PC-3 (cell line): ENCODE measurements at regions not wholly inside any gene's neighbourhood (a gene's known extent, or its start where the extent isn't known, plus 50 kb on each side); places are given as distances from the start of the nearest gene placed in this dataset.

ENCODE experiments used
- ATAC-seq: fragments of 200-7000 bp; cut with Tn5 transposase; 2 replicates; pipeline ENCODE4 v1.9.1; 2020; ENCODE audit warnings: mild to moderate bottlenecking, moderate library complexity
- BruUV-seq: library from RNA; stranded (reverse); fragments of 400-500 nt; replicated peaks from 2 replicates; lab custom pipeline; 2021; lab: Mats Ljungman, UMichigan
- CTCF ChIA-PET: fragments of 300-600 bp; sonication (Branson Sonifier 250); formaldehyde crosslinking; loops from one replicate; lab custom pipeline; 2022; ENCODE audit warnings: antibody characterized with exemption; lab: Charles Lee
- POLR2A ChIA-PET: fragments of 300-600 bp; sonication (Branson Sonifier 250); formaldehyde crosslinking; loops from one replicate; lab custom pipeline; 2022; ENCODE audit warnings: antibody characterized with exemption; ENCODE audit not compliant: unreplicated experiment; lab: Charles Lee
- DNase-seq: peaks from one replicate; pipeline ENCODE4 v3.0.0-alpha.2; 2015
- H2AFZ ChIP-seq: fragments of 300-600 bp; sonication (generic); 2 replicates; pipeline ENCODE4 v1.6.0; 2016; ENCODE audit warnings: antibody characterized with exemption, low read length
- H3F3A ChIP-seq: fragments of 300-600 bp; sonication (generic); one replicate; pipeline ENCODE4 v1.6.0; 2017; ENCODE audit warnings: antibody characterized with exemption, low read length, control low read depth, mild to moderate bottlenecking; ENCODE audit not compliant: unreplicated experiment
- H3K27ac ChIP-seq: fragments of 300-600 bp; sonication (generic); 2 replicates; pipeline ENCODE4 v1.5.1; 2016; ENCODE audit warnings: mild to moderate bottlenecking, low read length
- H3K27me3 ChIP-seq: fragments of 300-600 bp; sonication (generic); 2 replicates; pipeline ENCODE4 v1.6.1; 2016; ENCODE audit warnings: low read length, mixed read lengths
- H3K36me3 ChIP-seq: fragments of 300-600 bp; sonication (generic); 2 replicates; pipeline ENCODE4 v1.6.1; 2016; ENCODE audit warnings: low read depth, mixed run types, low read length, mixed read lengths
- H3K4me1 ChIP-seq: fragments of 300-600 bp; sonication (generic); 2 replicates; pipeline ENCODE4 v1.5.1; 2016; ENCODE audit warnings: low read length; ENCODE audit not compliant: insufficient read depth
- H3K4me2 ChIP-seq: fragments of 300-600 bp; sonication (generic); 2 replicates; pipeline ENCODE4 v1.6.0; 2016; ENCODE audit warnings: low read length
- H3K4me3 ChIP-seq: fragments of 300-600 bp; sonication (generic); 2 replicates; pipeline ENCODE4 v1.5.1; 2016; ENCODE audit warnings: mild to moderate bottlenecking, low read length, mixed read lengths
- H3K79me2 ChIP-seq: fragments of 300-600 bp; sonication (generic); 2 replicates; pipeline ENCODE4 v1.6.1; 2017; ENCODE audit warnings: low read length, mixed read lengths
- H3K9ac ChIP-seq: fragments of 300-600 bp; sonication (generic); 2 replicates; pipeline ENCODE4 v1.6.0; 2016; ENCODE audit warnings: mild to moderate bottlenecking, low read length
- H3K9me2 ChIP-seq: fragments of 300-600 bp; sonication (generic); replicated peaks from 2 replicates; pipeline ENCODE4 v1.6.1; 2016; ENCODE audit warnings: mixed run types, low read length, mixed read lengths
- H3K9me3 ChIP-seq: fragments of 300-600 bp; sonication (generic); 2 replicates; pipeline ENCODE4 v1.6.1; 2016; ENCODE audit warnings: low read length, mixed read lengths
- H4K20me1 ChIP-seq: fragments of 300-600 bp; sonication (generic); 2 replicates; pipeline ENCODE4 v1.6.1; 2016; ENCODE audit warnings: low read length, mixed read lengths
- CTCF ChIP-seq: fragments of 300-600 bp; sonication (generic); conservative IDR thresholded peaks from 2 replicates; pipeline ENCODE4 v1.5.1; 2017; ENCODE audit warnings: antibody characterized with exemption, low read depth, mild to moderate bottlenecking, low read length
- EZH2 ChIP-seq: fragments of 300-600 bp; sonication (generic); IDR thresholded peaks from one replicate; pipeline ENCODE4 v1.6.1; 2017; ENCODE audit warnings: antibody characterized with exemption, mild to moderate bottlenecking, low read length; ENCODE audit not compliant: unreplicated experiment
- EZH2phosphoT487 ChIP-seq: fragments of 300-600 bp; sonication (generic); IDR thresholded peaks from 2 replicates; pipeline ENCODE4 v1.6.1; 2018; ENCODE audit warnings: mild to moderate bottlenecking, antibody characterized with exemption, low read length, borderline replicate concordance
- intact Hi-C: fragments of 100-400 bp; cut with micrococcal nuclease; formaldehyde crosslinking; loops from 2 replicates; pipeline ENCODE4 v1.9.0; 2023

GRCh38 chr14:51787352-51787751 is 73.1 kb upstream of the GNG2 start:
- no peak for TF ChIP-seq EZH2phosphoT487
- no peak for TF ChIP-seq EZH2
- TF ChIP-seq CTCF = no peak
- H3K9me3 ChIP-seq = 0 out of 2 replicates have a peak, but pooled peaks cover 14% of the 10 kb centered on the region
- DNase-seq = no peak
- ChIA-PET CTCF (no interaction called here), POLR2A (no interaction called here)
- H2AFZ ChIP-seq = no peak overlapping the region
- H3K27ac ChIP-seq = no peak overlapping the region
- no peaks in the 10 kb centered on the region for H3K79me2 ChIP-seq
- no TSS peak for BruUV-seq
- no peaks in the 10 kb centered on the region for H3K27me3 ChIP-seq
- H3K4me2 ChIP-seq = no peak overlapping the region
- no peaks in the 10 kb centered on the region for H3K36me3 ChIP-seq
- H4K20me1 ChIP-seq = no peaks in the 10 kb centered on the region
- no peaks in the 10 kb centered on the region for H3K4me1 ChIP-seq
- no peak for ATAC-seq
- no peak overlapping the region for H3K9ac ChIP-seq
- H3K9me2 ChIP-seq = no peaks in the 10 kb centered on the region
- intact Hi-C loops = loop anchor here (10.0 kb wide), 1 partner anchor 833 kb away; no protein-coding TSS in a partner anchor
- no peak overlapping the region for H3K4me3 ChIP-seq
- no peaks in the 10 kb centered on the region for H3F3A ChIP-seq

DNA sequence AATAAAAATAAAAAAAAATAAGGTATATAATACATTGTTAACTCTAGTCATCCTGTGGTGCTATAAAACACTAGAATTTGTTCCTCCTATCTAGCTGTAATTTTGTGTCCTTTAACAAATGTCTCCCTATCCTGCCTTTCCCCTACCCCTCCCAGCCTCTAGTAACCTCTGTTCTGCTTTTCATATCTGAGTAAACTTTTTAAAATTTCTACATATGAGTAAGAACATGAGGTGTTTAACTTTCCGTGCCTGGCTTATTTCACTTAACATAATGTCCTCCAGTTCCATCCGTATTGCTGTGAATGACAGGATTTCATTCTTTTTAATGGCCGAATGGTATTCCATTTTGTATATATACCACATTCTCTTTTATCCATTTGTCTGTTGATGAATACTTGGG is 71.3 kb upstream of the GNG2 start:
- H3K27me3 ChIP-seq = no peaks in the 10 kb centered on the region
- POLR2A ChIA-PET = no interaction called here
- H4K20me1 ChIP-seq = no peaks in the 10 kb centered on the region
- H3K9me3 ChIP-seq = 0 out of 2 replicates have a peak, but pooled peaks cover 14% of the 10 kb centered on the region
- no peak overlapping the region for H3K4me3 ChIP-seq
- no peak overlapping the region for H2AFZ ChIP-seq
- no peaks in the 10 kb centered on the region for H3K79me2 ChIP-seq
- TF ChIP-seq EZH2 = no peak
- TF ChIP-seq CTCF = no peak
- no peak for TF ChIP-seq EZH2phosphoT487
- H3K4me1 ChIP-seq = no peaks in the 10 kb centered on the region
- ATAC-seq = no peak
- no peak overlapping the region for H3K27ac ChIP-seq
- BruUV-seq = no TSS peak
- no peaks in the 10 kb centered on the region for H3K9me2 ChIP-seq
- no peak overlapping the region for H3K4me2 ChIP-seq
- no peaks in the 10 kb centered on the region for H3F3A ChIP-seq
- H3K9ac ChIP-seq = no peak overlapping the region
- intact Hi-C loops = loop anchor here (10.0 kb wide), 1 partner anchor 834 kb away; no protein-coding TSS in a partner anchor
- H3K36me3 ChIP-seq = no peaks in the 10 kb centered on the region
- CTCF ChIA-PET = no interaction called here
- DNase-seq = no peak

- intact Hi-C loops = loop anchor here (10.0 kb wide), 1 partner anchor 835 kb away; no protein-coding TSS in a partner anchor
- Histone ChIP-seq H3K4me1 (no peaks in the 10 kb centered on the region), H3K9ac (no peak overlapping the region), H3K9me2 (no peaks in the 10 kb centered on the region), H3K27me3 (no peaks in the 10 kb centered on the region), H3K4me2 (no peak overlapping the region), H3K27ac (no peak overlapping the region), H3K9me3 (0 out of 2 replicates have a peak, but pooled peaks cover 14% of the 10 kb centered on the region), H3K79me2 (no peaks in the 10 kb centered on the region), H4K20me1 (no peaks in the 10 kb centered on the region), H3F3A (no peaks in the 10 kb centered on the region), H3K36me3 (no peaks in the 10 kb centered on the region), H3K4me3 (no peak overlapping the region), H2AFZ (no peak overlapping the region)
- TF ChIP-seq CTCF (no peak), EZH2phosphoT487 (no peak), EZH2 (no peak)
- BruUV-seq = no TSS peak
- ChIA-PET CTCF (no interaction called here), POLR2A (no interaction called here)
- no peak for DNase-seq
- ATAC-seq = no peak
These were observed 70.8 kb upstream of the GNG2 start for GRCh38 chr14:51789596-51789995.
